Hepatocyte (in vitro differentiated cells): ENCODE measurements at regions not wholly inside any gene's neighbourhood (a gene's known extent, or its start where the extent isn't known, plus 50 kb on each side); places are given as distances from the start of the nearest gene placed in this dataset.

Experiments used
- DNase-seq: peaks from one replicate; pipeline ENCODE4 v3.0.0-alpha.2; 2016; ENCODE audit warnings: low spot score
- H2AFZ ChIP-seq: fragments of 200-600 bp; sonication (generic); 2 replicates; pipeline ENCODE4 v1.6.0; 2016; ENCODE audit warnings: antibody characterized with exemption, mild to moderate bottlenecking
- H3K27ac ChIP-seq: fragments of 200-600 bp; sonication (generic); 2 replicates; pipeline ENCODE4 v1.5.1; 2016; ENCODE audit warnings: mild to moderate bottlenecking
- H3K27me3 ChIP-seq: fragments of 200-600 bp; sonication (generic); 2 replicates; pipeline ENCODE4 v1.6.1; 2016
- H3K36me3 ChIP-seq: fragments of 200-600 bp; sonication (generic); replicated peaks from 2 replicates; pipeline ENCODE4 v1.5.1; 2016; ENCODE audit warnings: low read depth; ENCODE audit not compliant: insufficient read depth
- H3K4me1 ChIP-seq: fragments of 200-600 bp; sonication (generic); 2 replicates; pipeline ENCODE4 v1.5.1; 2016; ENCODE audit warnings: mild to moderate bottlenecking, moderate library complexity; ENCODE audit not compliant: insufficient read depth
- H3K4me2 ChIP-seq: fragments of 200-600 bp; sonication (generic); 2 replicates; pipeline ENCODE4 v1.6.0; 2016
- H3K4me3 ChIP-seq: fragments of 200-600 bp; sonication (generic); 2 replicates; pipeline ENCODE4 v1.5.1; 2016; ENCODE audit warnings: mild to moderate bottlenecking
- H3K79me2 ChIP-seq: fragments of 200-600 bp; sonication (generic); 2 replicates; pipeline ENCODE4 v1.6.0; 2017; ENCODE audit warnings: mild to moderate bottlenecking
- H3K9me2 ChIP-seq: fragments of 200-600 bp; sonication (generic); replicated peaks from 2 replicates; pipeline ENCODE4 v1.6.0; 2017; ENCODE audit warnings: mild to moderate bottlenecking; ENCODE audit not compliant: insufficient read depth
- H3K9me3 ChIP-seq: fragments of 200-600 bp; sonication (generic); 2 replicates; pipeline ENCODE4 v1.5.1; 2016; ENCODE audit warnings: low read depth, mild to moderate bottlenecking
- H4K20me1 ChIP-seq: fragments of 200-600 bp; sonication (generic); 2 replicates; pipeline ENCODE4 v1.6.0; 2016; ENCODE audit warnings: mild to moderate bottlenecking; ENCODE audit not compliant: insufficient read depth, poor library complexity, severe bottlenecking
- CTCF ChIP-seq: fragments of 200-600 bp; sonication (generic); IDR thresholded peaks from 2 replicates; pipeline ENCODE4 v1.5.1; 2016; ENCODE audit warnings: antibody characterized with exemption, mild to moderate bottlenecking; ENCODE audit not compliant: poor library complexity
- EZH2 ChIP-seq: fragments of 200-600 bp; sonication (generic); IDR thresholded peaks from 2 replicates; pipeline ENCODE4 v1.6.1; 2016; ENCODE audit warnings: antibody characterized with exemption, mild to moderate bottlenecking, borderline replicate concordance
- EZH2phosphoT487 ChIP-seq: fragments of 200-600 bp; sonication (generic); IDR thresholded peaks from one replicate; pipeline ENCODE4 v1.6.1; 2018; ENCODE audit warnings: antibody characterized with exemption, mild to moderate bottlenecking, low read depth, moderate library complexity; ENCODE audit not compliant: unreplicated experiment, severe bottlenecking
- WGBS: methylation state at CpG from one replicate; pipeline ENCODE4 v1.1.6; 2016; ENCODE audit warnings: low lambda C conversion rate; ENCODE audit errors: missing lambda C conversion rate; 5-methylcytosine and 5-hydroxymethylcytosine counted together

DNA sequence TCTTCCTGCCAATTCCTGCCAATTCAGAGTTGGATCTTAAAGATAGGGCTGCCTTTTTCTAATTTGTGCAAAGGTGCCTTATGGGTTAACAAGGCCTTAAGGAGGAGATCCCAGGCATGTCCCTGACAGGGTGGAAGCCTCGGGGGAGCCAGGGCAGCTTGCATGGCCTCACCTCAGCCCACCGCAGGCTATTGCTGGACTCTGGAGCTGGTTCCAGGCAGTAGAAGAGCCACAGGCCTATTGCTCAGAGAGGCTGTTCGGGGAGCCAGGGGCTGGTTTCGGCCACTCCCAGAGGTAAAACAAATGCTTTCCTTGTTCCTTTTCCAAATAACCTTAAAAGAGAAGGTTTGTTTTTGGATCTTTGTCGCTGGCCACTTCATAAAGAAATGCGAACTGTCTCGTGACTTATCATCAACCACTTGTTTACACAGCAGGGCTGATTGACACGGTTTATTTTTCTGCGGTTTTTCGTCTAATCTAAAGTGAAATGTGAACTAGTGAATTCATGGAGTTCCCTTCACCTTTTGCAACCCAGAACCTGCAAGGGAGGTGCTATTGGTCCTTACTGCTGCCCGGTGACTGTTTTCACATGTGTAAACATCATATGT, 108.6 kb downstream of the APOB start:
- Histone ChIP-seq H3K4me2 (no peak overlapping the region), H3K4me3 (no peak overlapping the region), H3K36me3 (no peaks in the 10 kb centered on the region), H3K9me2 (no peaks in the 10 kb centered on the region), H3K4me1 (no peaks in the 10 kb centered on the region), H3K9me3 (no peaks in the 10 kb centered on the region), H3K27ac (no peak overlapping the region), H3K79me2 (no peaks in the 10 kb centered on the region), H2AFZ (no peak overlapping the region), H3K27me3 (no peaks in the 10 kb centered on the region), H4K20me1 (no peaks in the 10 kb centered on the region)
- 60% methylated on average over 11 of the region's 11 CpGs for WGBS
- DNase-seq = no peak
- TF ChIP-seq EZH2 (no peak), CTCF (no peak), EZH2phosphoT487 (no peak)

GRCh38 chr2:20934236-20934635, 109.6 kb downstream of the APOB start:
- TF ChIP-seq EZH2phosphoT487 (no peak), CTCF (no peak), EZH2 (no peak)
- no peak overlapping the region for H3K27ac ChIP-seq
- H2AFZ ChIP-seq = no peak overlapping the region
- no peak for DNase-seq
- H3K36me3 ChIP-seq = no peaks in the 10 kb centered on the region
- H3K4me3 ChIP-seq = no peak overlapping the region
- no peaks in the 10 kb centered on the region for H4K20me1 ChIP-seq
- H3K4me2 ChIP-seq = no peak overlapping the region
- no peaks in the 10 kb centered on the region for H3K27me3 ChIP-seq
- no peaks in the 10 kb centered on the region for H3K79me2 ChIP-seq
- no peaks in the 10 kb centered on the region for H3K9me2 ChIP-seq
- no peaks in the 10 kb centered on the region for H3K4me1 ChIP-seq
- no peaks in the 10 kb centered on the region for H3K9me3 ChIP-seq
- 47% methylated on average over 2 of the region's 2 CpGs for WGBS

DNA sequence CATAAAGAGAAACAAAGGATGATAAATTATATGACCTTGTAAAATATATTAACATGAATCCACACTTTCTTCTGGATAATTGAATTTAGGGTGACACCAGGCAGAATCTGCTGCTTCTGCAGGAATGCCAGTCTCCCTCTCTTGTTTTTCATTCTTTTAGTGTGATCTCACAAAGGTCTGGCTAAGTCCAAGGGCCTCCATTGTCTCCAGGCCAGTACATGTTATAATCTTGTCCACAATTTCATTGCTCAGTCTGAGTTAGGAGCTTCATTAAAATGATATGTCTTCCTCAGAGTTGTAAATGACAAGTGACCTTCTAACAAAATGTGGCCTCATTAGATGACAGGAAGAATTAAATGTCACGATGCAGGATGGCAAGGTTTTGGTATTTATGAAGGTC, 110.2 kb downstream of the APOB start:
- Histone ChIP-seq H3K79me2 (no peaks in the 10 kb centered on the region), H3K27me3 (no peaks in the 10 kb centered on the region), H3K4me2 (no peak overlapping the region), H3K36me3 (no peaks in the 10 kb centered on the region), H3K4me3 (no peak overlapping the region), H4K20me1 (no peaks in the 10 kb centered on the region), H2AFZ (no peak overlapping the region), H3K9me2 (no peaks in the 10 kb centered on the region), H3K27ac (no peak overlapping the region), H3K4me1 (no peaks in the 10 kb centered on the region), H3K9me3 (no peaks in the 10 kb centered on the region)
- 79% methylated on average over 1 of the region's 1 CpG for WGBS
- TF ChIP-seq EZH2 = no peak
- no peak for TF ChIP-seq CTCF
- no peak for DNase-seq

GRCh38 chr2:20931346-20931745, 108.4 kb upstream of the LDAH start:
- H3K36me3 ChIP-seq = no peaks in the 10 kb centered on the region
- H3K27me3 ChIP-seq = no peaks in the 10 kb centered on the region
- DNase-seq = no peak
- no peak overlapping the region for H3K27ac ChIP-seq
- H3K4me1 ChIP-seq = no peaks in the 10 kb centered on the region
- H3K4me3 ChIP-seq = no peak overlapping the region
- 66% methylated on average over 2 of the region's 2 CpGs for WGBS
- H3K79me2 ChIP-seq = no peaks in the 10 kb centered on the region
- no peak overlapping the region for H2AFZ ChIP-seq
- no peak overlapping the region for H3K4me2 ChIP-seq
- TF ChIP-seq EZH2phosphoT487 = no peak
- no peak for TF ChIP-seq EZH2
- no peak for TF ChIP-seq CTCF
- no peaks in the 10 kb centered on the region for H3K9me3 ChIP-seq
- H3K9me2 ChIP-seq = no peaks in the 10 kb centered on the region
- no peaks in the 10 kb centered on the region for H4K20me1 ChIP-seq
